ENCODE measurements at regions not wholly inside any gene's neighbourhood (a gene's known extent, or its start where the extent isn't known, plus 50 kb on each side); places are given as distances from the start of the nearest gene placed in this dataset.

GRCh38 chr2:8416001-8416571 lies 265.8 kb upstream of the ID2 start:
- TF ChIP-seq EP300 (IDR thresholded peaks at IDR 0.05) (no peak), CTCF (IDR thresholded peaks at IDR 0.05) (no peak), POLR2AphosphoS5 (IDR thresholded peaks at IDR 0.05) (no peak)
